HepG2 (cell line): ENCODE measurements at regions not wholly inside any gene's neighbourhood (a gene's known extent, or its start where the extent isn't known, plus 50 kb on each side); places are given as distances from the start of the nearest gene placed in this dataset.

Experiments
- ATAC-seq: fragments of 200-7000 bp; cut with Tn5 transposase; 3 replicates; pipeline ENCODE4 v1.9.1; 2020; ENCODE audit warnings: mild to moderate bottlenecking, moderate library complexity
- BruUV-seq: library from RNA; stranded (reverse); fragments of 400-500 nt; replicated peaks from 2 replicates; lab custom pipeline; 2021; lab: Mats Ljungman, UMichigan
- CTCF ChIA-PET: fragments of 300-600 bp; formaldehyde crosslinking; extraction: SDS; loops from one replicate; lab custom pipeline; 2021; ENCODE audit warnings: low total read pairs, inconsistent platforms, low intra/inter-chr PET ratio; lab: Yijun Ruan, JAX
- POLR2A ChIA-PET: fragments of 350-600 bp; sonication (Branson Sonifier 250); formaldehyde crosslinking; loops from one replicate; lab custom pipeline; 2020; ENCODE audit warnings: antibody characterized with exemption, inconsistent platforms; lab: Yijun Ruan, JAX
- DNase-seq: peaks from one replicate; pipeline ENCODE4 v3.0.0-alpha.2; 2015; ENCODE audit warnings: low spot score
- FAIRE-seq: peaks from 3 replicates; lab custom pipeline; 2011; peaks lifted over from hg19 to GRCh38; lab: Jason Lieb, UNC
- H2AFZ ChIP-seq: one replicate; pipeline ENCODE4 v1.6.1; 2011; ENCODE audit warnings: low read length, inconsistent platforms
- H3K27ac ChIP-seq: fragments of 300-600 bp; 3 replicates; pipeline ENCODE4 v1.8.0; 2011; ENCODE audit warnings: mixed run types, mild to moderate bottlenecking, mixed read lengths, low read length, inconsistent platforms; ENCODE audit not compliant: insufficient read depth; ENCODE audit errors: extremely low read length
- H3K27me3 ChIP-seq, 2 experiments: fragments of 200-600 bp in 1 of 2; 2 replicates in 1 of 2; 3 replicates in 1 of 2; pipeline versions ENCODE4 v1.6.0 to v1.8.0; 2011; ENCODE audit warnings: low read length in 2 of 2, mild to moderate bottlenecking in 2 of 2, moderate library complexity in 2 of 2, inconsistent platforms in 1 of 2; ENCODE audit not compliant: insufficient read depth in 2 of 2, control insufficient read depth in 1 of 2
- H3K36me3 ChIP-seq, 2 experiments: fragments of 200-600 bp in 1 of 2; replicated peaks in 1 of 2; 2 replicates in 1 of 2; 3 replicates in 1 of 2; pipeline versions ENCODE4 v1.5.1 to v1.8.0; 2011; ENCODE audit warnings: low read length in 2 of 2, inconsistent platforms in 1 of 2; ENCODE audit not compliant: insufficient read depth in 2 of 2, control insufficient read depth in 1 of 2
- H3K4me1 ChIP-seq: 2 replicates; pipeline ENCODE4 v1.5.1; 2012; ENCODE audit warnings: low read length, inconsistent platforms; ENCODE audit not compliant: insufficient read depth
- H3K4me2 ChIP-seq: 2 replicates; pipeline ENCODE4 v1.6.0; 2011; ENCODE audit warnings: low read depth, low read length, inconsistent platforms
- H3K4me3 ChIP-seq, 3 experiments: fragments of 200-600 bp in 1 of 3; sonication (generic), shearing (Covaris generic) in 1 of 3; replicated peaks in 1 of 3; 2 replicates each; pipeline ENCODE4 v1.5.1; 2011 to 2016; ENCODE audit warnings: low read length in 3 of 3, inconsistent platforms in 2 of 3, low read depth in 2 of 3, mild to moderate bottlenecking in 2 of 3, control low read depth in 1 of 3, mixed read lengths in 1 of 3; ENCODE audit not compliant: insufficient read depth in 1 of 3
- H3K79me2 ChIP-seq: one replicate; pipeline ENCODE4 v1.6.1; 2011; ENCODE audit warnings: low read length, inconsistent platforms; ENCODE audit not compliant: insufficient read depth
- H3K9ac ChIP-seq: 2 replicates; pipeline ENCODE4 v1.6.0; 2011; ENCODE audit warnings: mild to moderate bottlenecking, low read depth, low read length, inconsistent platforms; ENCODE audit not compliant: insufficient read depth
- H3K9me3 ChIP-seq: 2 replicates; pipeline ENCODE4 v1.5.1; 2012; ENCODE audit warnings: mild to moderate bottlenecking, low read length
- H4K20me1 ChIP-seq: 2 replicates; pipeline ENCODE4 v1.6.0; 2011; ENCODE audit warnings: inconsistent platforms, mild to moderate bottlenecking, low read length, moderate library complexity; ENCODE audit not compliant: insufficient read depth
- ATF2 ChIP-seq: sonication (generic); formaldehyde crosslinking; IDR thresholded peaks from 2 replicates; pipeline ENCODE4 v1.4.0; 2020; ENCODE audit warnings: missing genetic modification reagents
- ETV5 ChIP-seq: IDR thresholded peaks from 2 replicates; pipeline ENCODE4 v1.6.1; 2018; ENCODE audit warnings: missing biosample characterization, missing genetic modification reagents, inconsistent platforms, borderline replicate concordance
- GABPB1 ChIP-seq: IDR thresholded peaks from 2 replicates; pipeline ENCODE4 v1.6.1; 2016; ENCODE audit warnings: mild to moderate bottlenecking, missing genetic modification reagents, moderate library complexity, missing compliant biosample characterization
- KDM1A ChIP-seq: IDR thresholded peaks from 2 replicates; pipeline ENCODE4 v1.6.1; 2016; ENCODE audit warnings: missing compliant biosample characterization
- MAFF ChIP-seq: IDR thresholded peaks from 2 replicates; pipeline ENCODE4 v1.6.1; 2011; ENCODE audit warnings: low read depth, low read length, improper control_type of control experiment
- MAFK ChIP-seq, 2 experiments: IDR thresholded peaks in 1 of 2; conservative IDR thresholded peaks in 1 of 2; 2 replicates each; pipeline ENCODE4 v1.6.1; 2011; ENCODE audit warnings: improper control_type of control experiment in 2 of 2, low read length in 2 of 2
- SIX4 ChIP-seq: sonication (generic); formaldehyde crosslinking; IDR thresholded peaks from 2 replicates; pipeline ENCODE4 v1.4.0; 2020; ENCODE audit warnings: missing genetic modification reagents
- ZBTB33 ChIP-seq: sonication (generic); formaldehyde crosslinking; IDR thresholded peaks from 2 replicates; pipeline ENCODE4 v1.4.0; 2020; ENCODE audit warnings: missing genetic modification reagents
- ZNF431 ChIP-seq: sonication (generic); formaldehyde crosslinking; IDR thresholded peaks from 2 replicates; pipeline ENCODE4 v1.9.0; 2022; ENCODE audit warnings: missing genetic modification reagents, low read depth, mild to moderate bottlenecking, borderline replicate concordance
- ZNF547 ChIP-seq: sonication (generic); formaldehyde crosslinking; IDR thresholded peaks from 2 replicates; pipeline ENCODE4 v1.5.1; 2020; ENCODE audit warnings: mild to moderate bottlenecking, missing genetic modification reagents
- ZNF563 ChIP-seq: sonication (generic); formaldehyde crosslinking; IDR thresholded peaks from 2 replicates; pipeline ENCODE4 v1.8.0; 2022; ENCODE audit warnings: mild to moderate bottlenecking, moderate library complexity, missing genetic modification reagents
- ZNF569 ChIP-seq: sonication (generic); formaldehyde crosslinking; IDR thresholded peaks from 2 replicates; pipeline ENCODE4 v1.5.0; 2020; ENCODE audit warnings: mild to moderate bottlenecking, missing genetic modification reagents, moderate library complexity, borderline replicate concordance
- ZNF75D ChIP-seq: sonication (generic); formaldehyde crosslinking; IDR thresholded peaks from 2 replicates; pipeline ENCODE4 v1.8.1; 2023; ENCODE audit warnings: missing genetic modification reagents, mild to moderate bottlenecking, borderline replicate concordance
- WGBS: methylation state at CpG from one replicate; pipeline ENCODE4 v1.1.6; 2017; ENCODE audit warnings: low lambda C conversion rate; 5-methylcytosine and 5-hydroxymethylcytosine counted together
- in situ Hi-C: cut with HindIII; loops from 2 replicates; pipeline ENCODE4 v1.10.0; 2017; ENCODE audit warnings: low pct_unique_long_range_greater_than_20kb; ENCODE audit not compliant: extremely low pct_ligation_motif_present
- intact Hi-C: fragments of 100-400 bp; cut with micrococcal nuclease; formaldehyde crosslinking; loops from one replicate; pipeline ENCODE4 v1.10.0; 2022; ENCODE audit not compliant: unreplicated experiment
- TF ChIP-seq, protein P1 (sequence below): sonication (generic); formaldehyde crosslinking; IDR thresholded peaks from 2 replicates; pipeline ENCODE4 v1.4.0; 2020; ENCODE audit warnings: low read depth, mild to moderate bottlenecking, missing genetic modification reagents

- Histone ChIP-seq H3K36me3 (no peaks in the 10 kb centered on the region), H3K9me3 (no peaks in the 10 kb centered on the region), H3K79me2 (no peaks in the 10 kb centered on the region), H3K4me2 (no peak overlapping the region), H3K9ac (no peak overlapping the region), H3K27me3 (peaks cover 0 to 12% of the 10 kb centered on the region in 2 experiments; a peak in 2 of 5 replicates), H3K4me3 (no peak overlapping the region)
- intact Hi-C loops (no loop called here), in situ Hi-C loops (loop anchor here (25.0 kb wide), 1 partner anchor 378 kb away; no protein-coding TSS in a partner anchor)
- ChIA-PET POLR2A (no interaction called here), CTCF (no interaction called here)
- DNase-seq = no peak
- FAIRE-seq = no peak
- no peak for ATAC-seq
- 0% methylated on average over 4 of the region's 8 CpGs for WGBS
- TF ChIP-seq MAFK (conservative IDR thresholded peaks at IDR 0.05 in 1 of 2, IDR thresholded peaks at IDR 0.05 in 1 of 2; ENCODE audit: low read length in 2 of 2) = peak; percentile 10 to 34; a peak in 1 of 4 replicates
- 0 out of 2 replicates have a peak, but pooled peaks have one; percentile 5 for TF ChIP-seq MAFF
- TF ChIP-seq KDM1A (CRISPR knock-in tag) = no peak
- TF ChIP-seq, all 625 proteins: peak for 2
- Histone ChIP-seq H3K27ac (no peak overlapping the region), H3K4me1 (no peaks in the 10 kb centered on the region), H4K20me1 (no peaks in the 10 kb centered on the region), H2AFZ (no peak overlapping the region)
- no TSS peak for BruUV-seq
Observed at GRCh38 chr7:132065193-132065988, 509.0 kb upstream of the PODXL start.

DNA sequence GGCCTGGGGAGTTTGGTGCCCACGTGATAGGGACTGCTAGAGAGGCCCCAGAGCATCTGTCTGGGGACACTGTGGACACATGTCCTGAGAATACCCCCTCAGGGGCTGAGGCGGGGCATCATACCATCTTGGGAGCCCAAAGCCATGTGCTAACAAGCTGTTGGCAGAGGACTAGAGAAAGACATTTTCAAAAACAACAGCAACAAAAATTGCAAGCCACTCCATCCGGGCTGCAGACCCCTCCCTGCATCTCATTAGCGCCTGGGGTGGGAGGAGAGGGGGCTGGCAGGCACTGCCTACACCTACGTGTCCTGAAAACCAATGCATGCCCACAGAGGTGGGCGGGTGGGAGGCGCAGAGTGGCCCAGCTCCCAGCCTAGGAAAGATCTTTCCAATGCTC lies 507.4 kb upstream of the PODXL start:
- no peak overlapping the region for H3K9ac ChIP-seq
- H3K79me2 ChIP-seq = no peaks in the 10 kb centered on the region
- POLR2A ChIA-PET = no interaction called here
- no peak for DNase-seq
- in situ Hi-C loops = loop anchor here (25.0 kb wide), 1 partner anchor 376 kb away; no protein-coding TSS in a partner anchor
- no peaks in the 10 kb centered on the region for H4K20me1 ChIP-seq
- intact Hi-C loops = no loop called here
- H2AFZ ChIP-seq = no peak overlapping the region
- no peak overlapping the region for H3K27ac ChIP-seq
- peaks cover 0 to 12% of the 10 kb centered on the region in 2 experiments; a peak in 2 of 5 replicates for H3K27me3 ChIP-seq
- CTCF ChIA-PET = no interaction called here
- H3K4me1 ChIP-seq = no peaks in the 10 kb centered on the region
- BruUV-seq = no TSS peak
- H3K4me2 ChIP-seq = no peak overlapping the region
- H3K36me3 ChIP-seq = no peaks in the 10 kb centered on the region
- FAIRE-seq = no peak
- H3K9me3 ChIP-seq = no peaks in the 10 kb centered on the region
- no peak overlapping the region for H3K4me3 ChIP-seq
- 8% methylated on average over 6 of the region's 7 CpGs for WGBS
- no peak for ATAC-seq
- TF ChIP-seq ZNF569 (CRISPR knock-in tag) (no peak), ZNF563 (no peak), ZNF547 (CRISPR knock-in tag) (no peak), ETV5 (CRISPR knock-in tag) (no peak), SIX4 (CRISPR knock-in tag) (no peak), ATF2 (CRISPR knock-in tag) (no peak), GABPB1 (CRISPR knock-in tag) (no peak), ZBTB33 (CRISPR knock-in tag) (no peak), ZNF75D (CRISPR knock-in tag) (no peak), ZNF431 (CRISPR knock-in tag) (no peak)
- TF ChIP-seq, protein P1, sequence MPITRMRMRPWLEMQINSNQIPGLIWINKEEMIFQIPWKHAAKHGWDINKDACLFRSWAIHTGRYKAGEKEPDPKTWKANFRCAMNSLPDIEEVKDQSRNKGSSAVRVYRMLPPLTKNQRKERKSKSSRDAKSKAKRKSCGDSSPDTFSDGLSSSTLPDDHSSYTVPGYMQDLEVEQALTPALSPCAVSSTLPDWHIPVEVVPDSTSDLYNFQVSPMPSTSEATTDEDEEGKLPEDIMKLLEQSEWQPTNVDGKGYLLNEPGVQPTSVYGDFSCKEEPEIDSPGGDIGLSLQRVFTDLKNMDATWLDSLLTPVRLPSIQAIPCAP (CRISPR knock-in tag) = no peak
